Suprapubic skin (tissue), 4 donors: ENCODE measurements at regions not wholly inside any gene's neighbourhood (a gene's known extent, or its start where the extent isn't known, plus 50 kb on each side); places are given as distances from the start of the nearest gene placed in this dataset.

Experiments used
- DNase-seq, 2 donors: peaks; one replicate each; pipeline ENCODE4 v3.0.0-alpha.2; 2019; ENCODE audit warnings: low spot score in 2 of 2
- H3K27ac ChIP-seq: fragments of 200-600 bp; sonication (generic); one replicate; pipeline ENCODE4 v1.5.1; 2019
- H3K27me3 ChIP-seq: fragments of 200-600 bp; sonication (generic); one replicate; pipeline ENCODE4 v1.5.1; 2019
- H3K36me3 ChIP-seq: fragments of 200-600 bp; sonication (generic); one replicate; pipeline ENCODE4 v1.5.1; 2019
- H3K4me1 ChIP-seq: fragments of 200-600 bp; sonication (generic); one replicate; pipeline ENCODE4 v1.5.1; 2019
- H3K4me3 ChIP-seq: fragments of 200-600 bp; sonication (generic); one replicate; pipeline ENCODE4 v1.5.1; 2019; ENCODE audit warnings: mild to moderate bottlenecking
- H3K9me3 ChIP-seq: fragments of 200-600 bp; sonication (generic); one replicate; pipeline ENCODE4 v1.5.1; 2019
- CTCF ChIP-seq, 2 donors: fragments of 200-600 bp in 1 of 2; fragments of 450-650 bp in 1 of 2; sonication (generic) in 1 of 2; IDR thresholded peaks; one replicate each; pipeline ENCODE4 v1.5.1; 2016 to 2019; ENCODE audit warnings: antibody characterized with exemption in 2 of 2, mild to moderate bottlenecking in 1 of 2, moderate library complexity in 1 of 2
- EP300 ChIP-seq: sonication (generic); formaldehyde crosslinking; IDR thresholded peaks from one replicate; pipeline ENCODE4 v1.6.1; 2017; ENCODE audit warnings: antibody characterized with exemption
- POLR2A ChIP-seq, 2 donors: fragments of 450-650 bp; IDR thresholded peaks; one replicate each; pipeline ENCODE4 v1.6.1; 2017; ENCODE audit warnings: antibody characterized with exemption in 2 of 2, mild to moderate bottlenecking in 2 of 2, moderate library complexity in 2 of 2
- POLR2AphosphoS5 ChIP-seq, 3 donors: sonication (generic); formaldehyde crosslinking; IDR thresholded peaks; one replicate each; pipeline ENCODE4 v1.6.1; 2017; ENCODE audit warnings: antibody characterized with exemption in 3 of 3
- WGBS: methylation state at CpG from one replicate; pipeline ENCODE4 v1.1.5; 2018; 5-methylcytosine and 5-hydroxymethylcytosine counted together

DNA sequence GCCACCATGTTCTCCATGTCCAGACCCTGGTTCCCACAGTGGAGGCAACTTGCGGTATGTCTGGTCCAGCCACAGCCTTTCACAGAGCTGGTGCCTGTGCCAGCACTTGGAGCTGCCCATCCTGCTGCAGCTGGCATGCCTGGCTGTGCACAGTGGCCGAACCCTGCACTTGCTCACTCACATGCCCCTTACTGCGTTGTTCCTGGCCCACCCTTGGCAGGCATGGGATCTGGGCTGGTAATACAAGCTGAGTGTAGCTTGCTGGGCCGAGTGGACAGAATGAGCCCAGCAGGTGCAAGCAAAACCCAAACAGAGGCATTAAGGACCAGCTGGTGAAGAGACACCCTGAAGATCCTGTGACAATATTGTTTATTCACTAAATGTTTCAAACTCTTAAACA is 583.9 kb upstream of the SLITRK6 start:
- no peaks in the 10 kb centered on the region for H3K9me3 ChIP-seq
- TF ChIP-seq EP300 (no peak), POLR2AphosphoS5 (IDR thresholded peaks at IDR 0.05) (no peak), POLR2A (IDR thresholded peaks at IDR 0.05) (no peak), CTCF (IDR thresholded peaks at IDR 0.05) (no peak)
- no peaks in the 10 kb centered on the region for H3K36me3 ChIP-seq
- H3K4me3 ChIP-seq = no peak overlapping the region
- H3K27ac ChIP-seq = no peak overlapping the region
- no peaks in the 10 kb centered on the region for H3K27me3 ChIP-seq
- DNase-seq = no peak
- WGBS = 79% methylated on average over 4 of the region's 4 CpGs
- no peaks in the 10 kb centered on the region for H3K4me1 ChIP-seq

DNA sequence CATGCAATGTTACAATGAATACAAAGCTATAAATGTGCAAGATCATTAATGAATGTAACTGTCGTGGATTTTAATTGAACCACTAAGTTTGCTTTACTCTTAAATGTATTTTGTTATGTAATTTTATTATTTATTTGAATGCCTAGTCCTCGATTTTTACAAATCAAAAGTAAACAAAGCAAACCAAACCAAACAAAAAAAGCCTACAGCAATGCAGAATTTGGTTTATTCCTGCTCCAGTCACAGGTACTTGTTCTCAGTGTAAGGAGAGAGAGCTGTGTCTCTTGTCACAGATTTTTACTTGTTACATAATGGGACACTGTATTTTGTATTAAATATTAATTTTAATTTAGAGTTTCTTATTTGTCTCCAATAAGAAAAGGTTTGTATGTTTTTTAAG is 584.3 kb upstream of the SLITRK6 start:
- Histone ChIP-seq H3K36me3 (no peaks in the 10 kb centered on the region), H3K27ac (no peak overlapping the region), H3K4me1 (no peaks in the 10 kb centered on the region), H3K27me3 (no peaks in the 10 kb centered on the region), H3K9me3 (no peaks in the 10 kb centered on the region), H3K4me3 (no peak overlapping the region)
- WGBS = 69% methylated on average over 2 of the region's 2 CpGs
- DNase-seq = no peak
- TF ChIP-seq EP300 = no peak
- TF ChIP-seq POLR2A (IDR thresholded peaks at IDR 0.05) = no peak
- no peak for TF ChIP-seq POLR2AphosphoS5 (IDR thresholded peaks at IDR 0.05)
- TF ChIP-seq CTCF (IDR thresholded peaks at IDR 0.05) = no peak

DNA sequence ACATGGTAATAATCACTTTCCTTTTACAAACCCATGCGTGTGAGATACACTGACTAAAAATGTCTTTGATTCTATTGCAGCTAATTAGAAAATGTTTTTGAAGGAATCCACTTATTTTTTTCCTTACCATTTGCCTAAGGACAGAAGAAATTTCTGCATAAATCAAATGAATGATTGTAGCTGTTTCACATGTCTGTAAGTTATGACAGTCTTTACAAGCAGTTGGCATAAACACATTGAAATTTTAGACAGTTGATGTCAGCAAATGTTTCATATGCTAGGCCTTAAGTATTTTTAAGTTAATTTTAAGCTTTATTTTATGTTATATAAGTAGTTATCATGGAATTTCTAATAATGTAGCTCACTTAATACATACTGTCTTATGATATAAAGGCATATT is 598.4 kb upstream of the SLITRK6 start:
- no peaks in the 10 kb centered on the region for H3K4me1 ChIP-seq
- WGBS = 48% methylated on average over 1 of the region's 1 CpG
- no peak overlapping the region for H3K27ac ChIP-seq
- TF ChIP-seq POLR2AphosphoS5 (IDR thresholded peaks at IDR 0.05) (no peak), POLR2A (IDR thresholded peaks at IDR 0.05) (no peak)
- no peaks in the 10 kb centered on the region for H3K9me3 ChIP-seq
- H3K36me3 ChIP-seq = no peaks in the 10 kb centered on the region
- no peaks in the 10 kb centered on the region for H3K27me3 ChIP-seq
- no peak for DNase-seq
- H3K4me3 ChIP-seq = no peak overlapping the region

DNA sequence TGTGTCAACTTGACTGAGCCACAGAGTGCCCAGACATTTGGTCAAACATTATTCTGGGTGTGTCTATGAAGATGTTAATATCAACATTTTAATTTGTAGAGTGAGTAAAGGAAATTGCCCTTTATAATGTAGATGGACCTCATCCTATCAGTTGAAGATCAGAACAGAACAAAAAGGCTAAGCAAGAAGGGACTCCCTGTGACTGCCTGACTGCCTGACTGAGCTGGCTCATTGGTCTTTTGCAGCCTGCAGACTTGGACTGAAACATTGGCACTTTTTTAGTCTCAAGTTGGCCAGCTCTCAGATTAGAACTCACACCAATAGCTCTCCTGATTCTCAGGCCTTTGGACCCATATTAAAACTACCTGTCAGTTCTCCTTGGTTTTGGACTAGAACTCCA is 600.4 kb upstream of the SLITRK6 start:
- H3K9me3 ChIP-seq = no peaks in the 10 kb centered on the region
- DNase-seq = no peak
- H3K4me3 ChIP-seq = no peak overlapping the region
- H3K27me3 ChIP-seq = no peaks in the 10 kb centered on the region
- no peaks in the 10 kb centered on the region for H3K36me3 ChIP-seq
- TF ChIP-seq POLR2A (IDR thresholded peaks at IDR 0.05) = no peak
- no peak for TF ChIP-seq POLR2AphosphoS5 (IDR thresholded peaks at IDR 0.05)
- no peak for TF ChIP-seq CTCF (IDR thresholded peaks at IDR 0.05)
- TF ChIP-seq EP300 = no peak
- no peaks in the 10 kb centered on the region for H3K4me1 ChIP-seq
- no peak overlapping the region for H3K27ac ChIP-seq

- H3K27me3 ChIP-seq = no peaks in the 10 kb centered on the region
- no peaks in the 10 kb centered on the region for H3K4me1 ChIP-seq
- 64% methylated on average over 3 of the region's 3 CpGs for WGBS
- no peak overlapping the region for H3K27ac ChIP-seq
- H3K36me3 ChIP-seq = no peaks in the 10 kb centered on the region
- no peak for DNase-seq
- TF ChIP-seq EP300 (no peak), POLR2AphosphoS5 (IDR thresholded peaks at IDR 0.05) (no peak), POLR2A (IDR thresholded peaks at IDR 0.05) (no peak), CTCF (IDR thresholded peaks at IDR 0.05) (no peak)
- H3K4me3 ChIP-seq = no peak overlapping the region
- H3K9me3 ChIP-seq = no peaks in the 10 kb centered on the region
These were observed 603.3 kb upstream of the SLITRK6 start for GRCh38 chr13:86402500-86402899.

- H3K27me3 ChIP-seq = no peaks in the 10 kb centered on the region
- no peaks in the 10 kb centered on the region for H3K36me3 ChIP-seq
- no peaks in the 10 kb centered on the region for H3K9me3 ChIP-seq
- no peaks in the 10 kb centered on the region for H3K4me1 ChIP-seq
- H3K27ac ChIP-seq = no peak overlapping the region
- no peak overlapping the region for H3K4me3 ChIP-seq
- no peak for DNase-seq
- TF ChIP-seq POLR2A (IDR thresholded peaks at IDR 0.05) (no peak), CTCF (IDR thresholded peaks at IDR 0.05) (no peak), POLR2AphosphoS5 (IDR thresholded peaks at IDR 0.05) (no peak), EP300 (no peak)
These were observed 604.0 kb upstream of the SLITRK6 start for GRCh38 chr13:86403181-86403580.
